ENCODE measurements at regions not wholly inside any gene's neighbourhood (a gene's known extent, or its start where the extent isn't known, plus 50 kb on each side); places are given as distances from the start of the nearest gene placed in this dataset.
"Not testable (repeated sequence)": the region's sequence is repeated elsewhere in the genome, so short reads cannot be mapped to it uniquely, and the experiment has no call there.

DNA sequence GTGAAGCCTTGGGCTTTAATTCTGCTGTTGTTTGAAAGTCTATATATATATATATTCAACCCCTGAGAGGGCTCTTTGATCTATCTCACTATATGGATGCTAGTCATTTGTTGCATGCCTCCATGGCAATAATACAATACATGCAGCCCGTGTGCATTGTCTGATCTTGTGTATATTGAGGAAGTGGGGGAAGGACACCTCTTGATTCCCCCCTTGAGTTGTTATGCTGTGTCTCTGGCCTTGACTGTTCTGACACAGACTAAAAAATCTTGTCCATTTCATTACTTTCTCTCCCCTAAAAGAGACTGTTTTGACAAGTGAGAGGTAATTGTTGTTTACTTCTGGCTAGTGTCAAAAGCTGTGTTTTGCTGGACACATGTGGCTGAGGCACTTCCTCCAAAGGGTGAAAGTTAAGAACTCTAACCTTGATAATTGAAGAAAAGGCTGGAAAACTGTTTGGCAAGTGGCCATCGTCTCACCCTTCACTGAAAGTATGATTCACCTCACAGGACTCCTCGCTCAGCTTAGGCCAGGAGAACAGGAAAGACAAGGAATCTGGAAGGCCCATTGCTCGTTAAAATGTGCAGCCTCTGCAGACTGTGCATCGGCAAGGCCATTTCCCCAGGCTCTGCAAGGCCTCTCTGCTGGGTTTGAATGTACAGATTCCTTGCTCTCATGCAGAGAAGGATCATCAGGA is 304.0 kb downstream of the PRELID2 start:
- peak; percentile 72 for DNase-seq (ENCODE audit: low read depth)
- TF ChIP-seq, protein P1, sequence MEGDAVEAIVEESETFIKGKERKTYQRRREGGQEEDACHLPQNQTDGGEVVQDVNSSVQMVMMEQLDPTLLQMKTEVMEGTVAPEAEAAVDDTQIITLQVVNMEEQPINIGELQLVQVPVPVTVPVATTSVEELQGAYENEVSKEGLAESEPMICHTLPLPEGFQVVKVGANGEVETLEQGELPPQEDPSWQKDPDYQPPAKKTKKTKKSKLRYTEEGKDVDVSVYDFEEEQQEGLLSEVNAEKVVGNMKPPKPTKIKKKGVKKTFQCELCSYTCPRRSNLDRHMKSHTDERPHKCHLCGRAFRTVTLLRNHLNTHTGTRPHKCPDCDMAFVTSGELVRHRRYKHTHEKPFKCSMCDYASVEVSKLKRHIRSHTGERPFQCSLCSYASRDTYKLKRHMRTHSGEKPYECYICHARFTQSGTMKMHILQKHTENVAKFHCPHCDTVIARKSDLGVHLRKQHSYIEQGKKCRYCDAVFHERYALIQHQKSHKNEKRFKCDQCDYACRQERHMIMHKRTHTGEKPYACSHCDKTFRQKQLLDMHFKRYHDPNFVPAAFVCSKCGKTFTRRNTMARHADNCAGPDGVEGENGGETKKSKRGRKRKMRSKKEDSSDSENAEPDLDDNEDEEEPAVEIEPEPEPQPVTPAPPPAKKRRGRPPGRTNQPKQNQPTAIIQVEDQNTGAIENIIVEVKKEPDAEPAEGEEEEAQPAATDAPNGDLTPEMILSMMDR (conservative IDR thresholded peaks at IDR 0.05; ENCODE audit: low read length): no peak
- no peak overlapping the region for H3K4me3 ChIP-seq (ENCODE audit: low read length)

DNA sequence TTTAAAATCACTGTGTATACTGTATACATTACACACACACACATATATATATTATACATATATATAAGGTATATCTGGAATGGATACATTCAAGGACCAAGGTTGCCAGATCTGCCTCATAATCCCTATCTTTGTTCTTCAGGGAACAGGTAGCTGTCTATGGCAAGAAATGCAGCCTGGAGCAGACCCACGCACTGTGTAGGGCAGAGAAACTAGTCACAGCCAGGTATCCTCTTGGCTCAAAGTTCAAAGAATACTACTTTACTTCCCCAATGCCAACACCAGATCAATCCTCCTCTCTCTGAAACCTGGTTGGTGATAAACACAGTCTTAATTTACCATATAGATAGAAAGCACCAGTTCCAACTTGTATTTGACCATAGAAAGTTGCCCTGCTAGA is 313.6 kb downstream of the PRELID2 start:
- TF ChIP-seq, protein P1 (conservative IDR thresholded peaks at IDR 0.05; ENCODE audit: low read length): no peak
- no peak overlapping the region for H3K4me3 ChIP-seq (ENCODE audit: low read length)
- no peak for DNase-seq (ENCODE audit: low read depth)

DNA sequence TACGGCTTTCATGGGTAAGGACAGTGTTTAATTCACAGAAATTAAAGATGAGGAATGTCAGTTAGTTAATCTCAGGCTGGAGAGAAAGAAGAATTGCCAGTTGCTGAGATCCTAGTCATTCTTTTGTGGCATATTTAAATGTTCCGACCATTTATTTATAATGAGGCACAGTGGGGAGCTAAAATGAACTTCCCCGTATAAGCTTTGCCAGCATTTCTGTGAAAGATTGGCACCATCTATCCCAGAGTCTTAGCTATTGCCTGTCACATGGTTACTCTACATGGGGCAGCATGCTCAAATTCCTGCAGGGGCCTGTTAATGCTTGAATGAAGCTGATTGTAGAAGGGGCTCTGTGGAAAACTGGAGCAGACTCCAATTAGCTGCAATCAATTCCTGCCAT is 314.1 kb downstream of the PRELID2 start:
- H3K4me3 ChIP-seq (ENCODE audit: low read length): no peak overlapping the region
- TF ChIP-seq, protein P1 (conservative IDR thresholded peaks at IDR 0.05; ENCODE audit: low read length): no peak
- DNase-seq (ENCODE audit: low read depth): no peak

DNA sequence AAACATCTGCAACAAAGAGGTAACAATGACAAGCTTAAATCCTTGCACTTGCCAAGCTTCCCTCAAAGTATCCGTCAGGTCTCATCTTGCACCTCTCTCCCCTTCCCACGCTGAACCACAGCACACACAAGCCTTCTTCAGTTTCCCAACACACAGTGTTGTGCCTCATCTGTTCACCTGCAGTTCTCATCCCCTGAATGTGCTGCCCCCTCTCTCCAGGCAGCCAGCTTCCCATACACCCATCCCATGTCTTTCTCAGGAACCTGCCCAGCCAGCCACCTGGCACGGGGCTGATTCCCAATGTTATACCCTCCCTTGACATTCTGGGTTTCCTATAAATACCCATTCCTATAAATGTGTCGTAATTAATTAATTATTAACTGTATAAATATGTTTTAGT is 314.8 kb downstream of the PRELID2 start:
- DNase-seq (ENCODE audit: low read depth): no peak
- H3K4me3 ChIP-seq (ENCODE audit: low read length): no peak overlapping the region
- TF ChIP-seq, protein P1 (conservative IDR thresholded peaks at IDR 0.05; ENCODE audit: low read length): no peak

DNA sequence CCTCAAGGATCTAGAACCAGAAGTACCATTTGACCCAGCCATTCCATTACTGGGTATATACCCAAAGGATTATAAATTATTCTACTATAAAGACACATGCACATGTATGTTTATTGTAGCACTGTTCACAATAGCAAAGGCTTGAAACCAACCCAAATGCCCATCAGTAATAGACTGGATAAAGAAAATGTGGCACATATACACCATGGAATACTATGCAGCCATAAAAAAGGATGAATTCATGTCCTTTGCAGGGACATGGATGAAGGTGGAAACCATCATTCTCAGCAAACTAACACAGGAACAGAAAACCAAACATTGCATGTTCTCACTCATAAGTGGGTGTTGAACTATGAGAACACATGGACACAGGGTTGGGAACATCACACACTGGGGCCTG is 317.6 kb downstream of the PRELID2 start:
- DNase-seq (ENCODE audit: low read depth); H3K4me3 ChIP-seq (ENCODE audit: low read length): not testable (repeated sequence)

DNA sequence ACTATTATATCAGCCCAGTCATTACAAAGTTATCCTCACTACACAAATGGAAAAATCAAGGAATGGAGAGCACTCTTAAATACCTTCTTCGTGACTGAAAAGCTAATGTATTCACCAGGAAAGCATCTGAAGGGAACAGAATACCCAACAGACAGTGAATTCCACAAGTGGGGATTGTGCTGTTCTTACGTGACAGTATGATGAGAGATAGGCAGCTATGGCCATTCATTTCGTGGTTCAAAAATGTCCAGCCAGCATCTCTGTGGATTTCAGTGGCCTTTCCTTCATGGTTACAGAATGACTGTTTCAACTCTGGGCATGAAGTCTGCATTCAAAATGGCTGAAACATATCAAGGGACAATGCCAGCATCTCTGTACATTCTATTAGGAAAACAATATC is 323.8 kb downstream of the PRELID2 start:
- no peak overlapping the region for H3K4me3 ChIP-seq (ENCODE audit: low read length)
- TF ChIP-seq, protein P1 (conservative IDR thresholded peaks at IDR 0.05; ENCODE audit: low read length): no peak
- DNase-seq (ENCODE audit: low read depth): peak; percentile 61

DNA sequence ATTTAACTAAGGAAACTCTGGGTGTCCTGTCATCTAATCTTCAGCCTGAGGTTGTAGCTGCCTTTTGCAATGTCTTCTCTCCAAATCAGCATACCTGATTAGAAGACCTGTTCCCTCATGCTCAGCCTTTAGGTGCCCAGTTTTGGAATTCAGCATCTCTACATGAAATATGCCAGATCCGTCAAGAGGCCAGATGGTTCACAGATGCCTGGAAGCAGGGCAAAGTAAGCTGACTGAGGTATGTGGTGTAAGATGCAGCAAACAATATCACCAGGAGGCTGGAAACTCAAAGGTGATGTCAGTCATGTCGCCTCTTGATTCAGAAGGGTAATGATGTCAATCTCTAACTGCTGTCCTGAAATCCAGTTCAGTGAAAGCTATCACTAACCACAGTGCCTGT is 324.4 kb downstream of the PRELID2 start:
- peak; percentile 40 for DNase-seq (ENCODE audit: low read depth)
- H3K4me3 ChIP-seq (ENCODE audit: low read length): no peak overlapping the region
- TF ChIP-seq, protein P1 (conservative IDR thresholded peaks at IDR 0.05; ENCODE audit: low read length): no peak

Measured in AG10803 (cell line).